DOHH2 (cell line): ENCODE measurements at regions not wholly inside any gene's neighbourhood (a gene's known extent, or its start where the extent isn't known, plus 50 kb on each side); places are given as distances from the start of the nearest gene placed in this dataset.

ENCODE experiments used
- H3F3A ChIP-seq: fragments of 200-600 bp; sonication (generic), shearing (Covaris generic); 2 replicates; pipeline ENCODE4 v1.6.0; 2016; ENCODE audit warnings: antibody characterized with exemption, mild to moderate bottlenecking; ENCODE audit not compliant: control insufficient read depth, insufficient read depth
- H3K27ac ChIP-seq: fragments of 200-600 bp; sonication (generic); 2 replicates; pipeline ENCODE4 v1.5.1; 2014; ENCODE audit warnings: low read depth, mild to moderate bottlenecking, low read length, moderate library complexity
- H3K27me3 ChIP-seq: fragments of 200-600 bp; sonication (generic); 2 replicates; pipeline ENCODE4 v1.6.1; 2014; ENCODE audit warnings: mild to moderate bottlenecking, low read length, mixed read lengths; ENCODE audit not compliant: control insufficient read depth
- H3K36me3 ChIP-seq: fragments of 200-600 bp; sonication (generic); 2 replicates; pipeline ENCODE4 v1.6.1; 2014; ENCODE audit warnings: mild to moderate bottlenecking, low read length, moderate library complexity, mixed read lengths; ENCODE audit not compliant: control insufficient read depth
- H3K4me1 ChIP-seq: fragments of 200-600 bp; sonication (generic); 2 replicates; pipeline ENCODE4 v1.6.1; 2014; ENCODE audit warnings: mild to moderate bottlenecking, low read length, mixed read lengths; ENCODE audit not compliant: control insufficient read depth
- H3K4me2 ChIP-seq: fragments of 200-600 bp; sonication (generic); 2 replicates; pipeline ENCODE4 v1.6.0; 2014; ENCODE audit warnings: mild to moderate bottlenecking, low read length, moderate library complexity
- H3K4me3 ChIP-seq: fragments of 200-600 bp; sonication (generic); 2 replicates; pipeline ENCODE4 v1.5.1; 2014; ENCODE audit warnings: mild to moderate bottlenecking, low read length, mixed read lengths
- H3K79me2 ChIP-seq: fragments of 200-600 bp; sonication (generic); 2 replicates; pipeline ENCODE4 v1.6.1; 2014; ENCODE audit warnings: mild to moderate bottlenecking, low read length, mixed read lengths; ENCODE audit not compliant: control insufficient read depth
- H3K9me2 ChIP-seq: fragments of 200-600 bp; sonication (generic); replicated peaks from 2 replicates; pipeline ENCODE4 v1.6.1; 2014; ENCODE audit warnings: mild to moderate bottlenecking, low read length, mixed read lengths; ENCODE audit not compliant: control insufficient read depth
- H3K9me3 ChIP-seq: fragments of 200-600 bp; sonication (generic); 2 replicates; pipeline ENCODE4 v1.6.1; 2014; ENCODE audit warnings: antibody characterized with exemption, low read length, mixed read lengths; ENCODE audit not compliant: control insufficient read depth, insufficient read depth
- H4K20me1 ChIP-seq: fragments of 200-600 bp; sonication (generic); 2 replicates; pipeline ENCODE4 v1.6.0; 2014; ENCODE audit warnings: low read depth, mild to moderate bottlenecking, antibody characterized with exemption, low read length, moderate library complexity; ENCODE audit not compliant: control insufficient read depth, insufficient read depth
- CTCF ChIP-seq: fragments of 200-600 bp; sonication (generic); IDR thresholded peaks from one replicate; pipeline ENCODE4 v1.5.1; 2014; ENCODE audit warnings: antibody characterized with exemption, mild to moderate bottlenecking, low read depth, low read length; ENCODE audit not compliant: poor library complexity, severe bottlenecking
- EZH2phosphoT487 ChIP-seq: fragments of 200-600 bp; sonication (generic); IDR thresholded peaks from 2 replicates; pipeline ENCODE4 v1.6.1; 2017; ENCODE audit warnings: borderline replicate concordance, mild to moderate bottlenecking, antibody characterized with exemption, low read length, moderate library complexity, mixed read lengths

- Histone ChIP-seq H3K79me2 (no peaks in the 10 kb centered on the region), H3K27ac (no peak overlapping the region), H3K9me3 (no peaks in the 10 kb centered on the region), H3K4me2 (no peak overlapping the region), H3K9me2 (no peaks in the 10 kb centered on the region), H3K4me1 (no peaks in the 10 kb centered on the region), H3K27me3 (no peaks in the 10 kb centered on the region), H4K20me1 (no peaks in the 10 kb centered on the region), H3F3A (no peaks in the 10 kb centered on the region), H3K4me3 (no peak overlapping the region), H3K36me3 (no peaks in the 10 kb centered on the region)
- no peak for TF ChIP-seq CTCF
- TF ChIP-seq EZH2phosphoT487, result no peak
These were observed 194.2 kb downstream of the GRB14 start for GRCh38 chr2:164427111-164427510.

- Histone ChIP-seq H3K9me2 (no peaks in the 10 kb centered on the region), H3K4me1 (no peaks in the 10 kb centered on the region), H4K20me1 (no peaks in the 10 kb centered on the region), H3K36me3 (no peaks in the 10 kb centered on the region), H3K27me3 (no peaks in the 10 kb centered on the region), H3F3A (no peaks in the 10 kb centered on the region), H3K79me2 (no peaks in the 10 kb centered on the region), H3K4me2 (no peak overlapping the region), H3K27ac (no peak overlapping the region), H3K9me3 (no peaks in the 10 kb centered on the region), H3K4me3 (no peak overlapping the region)
- TF ChIP-seq CTCF (no peak), EZH2phosphoT487 (no peak)
These were observed 200.5 kb downstream of the GRB14 start for GRCh38 chr2:164420787-164421186.

- Histone ChIP-seq H3K9me3 (no peaks in the 10 kb centered on the region), H3K27ac (no peak overlapping the region), H3K27me3 (no peaks in the 10 kb centered on the region), H3F3A (no peaks in the 10 kb centered on the region), H4K20me1 (no peaks in the 10 kb centered on the region), H3K4me1 (no peaks in the 10 kb centered on the region), H3K36me3 (no peaks in the 10 kb centered on the region), H3K4me3 (no peak overlapping the region), H3K4me2 (no peak overlapping the region), H3K79me2 (no peaks in the 10 kb centered on the region), H3K9me2 (no peaks in the 10 kb centered on the region)
- TF ChIP-seq EZH2phosphoT487, result no peak
- TF ChIP-seq CTCF, result no peak
These were observed 208.5 kb downstream of the GRB14 start for GRCh38 chr2:164412831-164413230.

GRCh38 chr2:164389411-164389810, 231.9 kb downstream of the GRB14 start:
- Histone ChIP-seq H3K9me3 (no peaks in the 10 kb centered on the region), H3K4me2 (no peak overlapping the region), H3K36me3 (no peaks in the 10 kb centered on the region), H3K27ac (no peak overlapping the region), H3K4me1 (no peaks in the 10 kb centered on the region), H3K4me3 (no peak overlapping the region), H4K20me1 (no peaks in the 10 kb centered on the region), H3K79me2 (no peaks in the 10 kb centered on the region), H3K27me3 (no peaks in the 10 kb centered on the region), H3K9me2 (no peaks in the 10 kb centered on the region), H3F3A (no peaks in the 10 kb centered on the region)
- TF ChIP-seq EZH2phosphoT487, result no peak
- no peak for TF ChIP-seq CTCF
